SK-N-SH (cell line): ENCODE measurements at regions not wholly inside any gene's neighbourhood (a gene's known extent, or its start where the extent isn't known, plus 50 kb on each side); places are given as distances from the start of the nearest gene placed in this dataset.

Experiments
- CTCF ChIA-PET: fragments of 300-600, 350-600 bp; formaldehyde crosslinking; extraction: SDS; loops from one replicate; lab custom pipeline; 2021; lab: Yijun Ruan, JAX
- POLR2A ChIA-PET: fragments of 350-600 bp; sonication (Branson Sonifier 250); formaldehyde crosslinking; extraction: SDS; loops from one replicate; lab custom pipeline; 2020; ENCODE audit warnings: antibody characterized with exemption, inconsistent platforms; lab: Yijun Ruan, JAX
- DNase-seq: peaks from one replicate; pipeline ENCODE4 v3.0.0; 2012
- H2AFZ ChIP-seq: fragments of 200-600 bp; sonication (generic); 2 replicates; pipeline ENCODE4 v1.8.1; 2016; ENCODE audit warnings: antibody characterized with exemption, mild to moderate bottlenecking, low read depth
- H3F3A ChIP-seq: fragments of 200-600 bp; sonication (generic); replicated peaks from 2 replicates; pipeline ENCODE3; 2016; ENCODE audit warnings: antibody characterized with exemption, mild to moderate bottlenecking; ENCODE audit not compliant: insufficient read depth
- H3K27ac ChIP-seq, 2 experiments: fragments of 200-500 bp in 1 of 2; fragments of 200-600 bp in 1 of 2; sonication (Bioruptor generic) in 1 of 2; sonication (generic), shearing (Covaris generic) in 1 of 2; 2 replicates each; pipeline versions ENCODE4 v1.5.1 to v1.6.1; 2014 to 2016; ENCODE audit warnings: low read depth in 2 of 2, inconsistent platforms in 1 of 2, low read length in 1 of 2, mild to moderate bottlenecking in 1 of 2, mixed read lengths in 1 of 2
- H3K27me3 ChIP-seq: fragments of 200-600 bp; sonication (generic), shearing (Covaris generic); 2 replicates; pipeline ENCODE4 v1.6.1; 2016; ENCODE audit warnings: mixed run types; ENCODE audit not compliant: insufficient read depth
- H3K36me3 ChIP-seq, 2 experiments: fragments of 200-500 bp in 1 of 2; fragments of 200-600 bp in 1 of 2; sonication (Bioruptor generic) in 1 of 2; sonication (generic) in 1 of 2; replicated peaks in 1 of 2; 2 replicates each; pipeline versions ENCODE3 to v1.5.1; 2014 to 2016; ENCODE audit warnings: low read length in 1 of 2, mild to moderate bottlenecking in 1 of 2; ENCODE audit not compliant: insufficient read depth in 2 of 2, control insufficient read depth in 1 of 2
- H3K4me1 ChIP-seq, 2 experiments: fragments of 200-500 bp in 1 of 2; fragments of 200-600 bp in 1 of 2; sonication (Bioruptor generic) in 1 of 2; sonication (generic), shearing (Covaris generic) in 1 of 2; 2 replicates each; pipeline versions ENCODE4 v1.5.1 to v1.6.1; 2014 to 2016; ENCODE audit warnings: low read depth in 1 of 2, low read length in 1 of 2, mixed run types in 1 of 2; ENCODE audit not compliant: insufficient read depth in 2 of 2, control insufficient read depth in 1 of 2
- H3K4me2 ChIP-seq: fragments of 200-600 bp; sonication (generic), shearing (Covaris generic); 2 replicates; pipeline ENCODE4 v1.6.1; 2017; ENCODE audit warnings: mixed run types
- H3K4me3 ChIP-seq, 2 experiments: fragments of 200-500 bp in 1 of 2; fragments of 200-600 bp in 1 of 2; sonication (Bioruptor generic) in 1 of 2; sonication (generic), shearing (Covaris generic) in 1 of 2; 2 replicates each; pipeline versions ENCODE4 v1.5.1 to v1.8.1; 2014 to 2016; ENCODE audit warnings: low read depth in 2 of 2, inconsistent platforms in 1 of 2, low read length in 1 of 2, mild to moderate bottlenecking in 1 of 2, mixed read lengths in 1 of 2, moderate library complexity in 1 of 2
- H3K79me2 ChIP-seq: fragments of 200-600 bp; sonication (generic); 2 replicates; pipeline ENCODE4 v1.8.1; 2017; ENCODE audit warnings: mild to moderate bottlenecking; ENCODE audit not compliant: insufficient read depth
- H3K9ac ChIP-seq: fragments of 200-600 bp; sonication (generic); 2 replicates; pipeline ENCODE4 v1.6.1; 2017; ENCODE audit warnings: mixed run types
- H3K9me2 ChIP-seq: fragments of 200-600 bp; sonication (generic); 2 replicates; pipeline ENCODE4 v1.6.1; 2017; ENCODE audit warnings: mixed run types
- H3K9me3 ChIP-seq: fragments of 200-600 bp; sonication (generic); 2 replicates; pipeline ENCODE4 v1.6.1; 2017; ENCODE audit warnings: mixed run types, mild to moderate bottlenecking, moderate library complexity
- H4K20me1 ChIP-seq: fragments of 200-600 bp; sonication (generic); 2 replicates; pipeline ENCODE4 v1.6.1; 2017; ENCODE audit warnings: mild to moderate bottlenecking, mixed run types; ENCODE audit not compliant: insufficient read depth
- CHD2 ChIP-seq: fragments of 150-350 bp; IDR thresholded peaks from 2 replicates; pipeline ENCODE4 v1.6.1; 2018; ENCODE audit warnings: low read length; ENCODE audit not compliant: partially characterized antibody
- CTCF ChIP-seq: fragments of 200-600 bp; sonication (generic); IDR thresholded peaks from 2 replicates; pipeline ENCODE4 v1.6.1; 2017; ENCODE audit warnings: antibody characterized with exemption, mild to moderate bottlenecking, moderate library complexity
- EP300 ChIP-seq, 2 experiments: IDR thresholded peaks; 2 replicates each; pipeline versions ENCODE4 v1.4.0 to v1.6.1; 2012; ENCODE audit warnings: borderline replicate concordance in 1 of 2, low read depth in 1 of 2, low read length in 1 of 2
- FOXM1 ChIP-seq: IDR thresholded peaks from 2 replicates; pipeline ENCODE4 v1.4.0; 2012; ENCODE audit warnings: low read depth, mild to moderate bottlenecking
- MXI1 ChIP-seq: IDR thresholded peaks from 2 replicates; pipeline ENCODE4 v1.6.1; 2012; ENCODE audit warnings: mild to moderate bottlenecking, low read depth, low read length, improper control_type of control experiment
- NFIC ChIP-seq: IDR thresholded peaks from 2 replicates; pipeline ENCODE4 v1.4.0; 2012; ENCODE audit warnings: borderline replicate concordance
- NRF1 ChIP-seq: IDR thresholded peaks from 2 replicates; pipeline ENCODE4 v1.6.1; 2012; ENCODE audit warnings: low read depth, mild to moderate bottlenecking, low read length
- POLR2AphosphoS5 ChIP-seq: IDR thresholded peaks from 2 replicates; pipeline ENCODE4 v1.6.1; 2012; ENCODE audit warnings: low read depth, low read length
- RAD21 ChIP-seq: IDR thresholded peaks from 2 replicates; pipeline ENCODE4 v1.6.1; 2012; ENCODE audit warnings: mild to moderate bottlenecking, low read length
- RCOR1 ChIP-seq: fragments of 150-350 bp; IDR thresholded peaks from 2 replicates; pipeline ENCODE4 v1.6.1; 2017; ENCODE audit warnings: antibody characterized with exemption, low read length
- RXRA ChIP-seq: IDR thresholded peaks from 2 replicates; pipeline ENCODE4 v1.4.0; 2012; ENCODE audit warnings: low read depth, mild to moderate bottlenecking, borderline replicate concordance
- TAF1 ChIP-seq: IDR thresholded peaks from 2 replicates; pipeline ENCODE4 v1.6.1; 2012; ENCODE audit warnings: low read depth, mild to moderate bottlenecking, low read length, moderate library complexity, borderline replicate concordance
- TCF12 ChIP-seq: IDR thresholded peaks from 2 replicates; pipeline ENCODE4 v1.4.0; 2012
- TEAD4 ChIP-seq: IDR thresholded peaks from 2 replicates; pipeline ENCODE4 v1.4.0; 2012; ENCODE audit warnings: mild to moderate bottlenecking, borderline replicate concordance; ENCODE audit not compliant: insufficient read depth
- USF1 ChIP-seq: IDR thresholded peaks from 2 replicates; pipeline ENCODE4 v1.4.0; 2012; ENCODE audit warnings: low read depth, borderline replicate concordance
- YY1 ChIP-seq: IDR thresholded peaks from 2 replicates; pipeline ENCODE4 v1.4.0; 2012; ENCODE audit warnings: low read depth, mild to moderate bottlenecking
- ZBTB33 ChIP-seq: IDR thresholded peaks from 2 replicates; pipeline ENCODE4 v1.4.0; 2012; ENCODE audit warnings: low read depth, borderline replicate concordance
- WGBS: methylation state at CpG from one replicate; pipeline ENCODE4 v1.1.6; 2017; ENCODE audit warnings: low lambda C conversion rate; 5-methylcytosine and 5-hydroxymethylcytosine counted together

DNA sequence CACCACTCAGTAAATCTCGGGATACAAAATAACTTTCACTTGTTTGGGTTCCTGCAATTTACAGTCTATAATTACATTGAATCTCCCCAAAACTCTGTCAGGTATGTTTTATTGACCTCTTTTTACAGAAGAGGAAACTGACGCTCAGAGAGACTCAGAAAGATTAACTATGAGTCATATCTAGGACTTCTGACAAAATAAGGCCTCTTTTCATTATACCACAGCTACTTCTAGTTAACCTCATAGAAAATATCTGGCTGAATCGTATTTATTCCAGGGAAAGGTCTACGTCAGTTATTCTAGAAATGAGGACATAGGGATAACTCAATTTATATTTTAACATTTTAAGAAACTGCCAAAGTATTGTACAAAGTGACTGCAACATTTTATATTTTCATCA, 211.1 kb upstream of the FAM78B start:
- Histone ChIP-seq H3K9ac (no peak overlapping the region), H3K27me3 (no peaks in the 10 kb centered on the region), H3K79me2 (no peaks in the 10 kb centered on the region), H2AFZ (no peak overlapping the region), H3K27ac (no peak overlapping the region), H4K20me1 (no peaks in the 10 kb centered on the region), H3K9me3 (peaks cover 4% of the 10 kb centered on the region), H3K9me2 (no peaks in the 10 kb centered on the region), H3K36me3 (no peaks in the 10 kb centered on the region), H3K4me1 (no peaks in the 10 kb centered on the region; a peak in 1 of 4 replicates), H3F3A (no peaks in the 10 kb centered on the region), H3K4me3 (no peak overlapping the region), H3K4me2 (no peak overlapping the region)
- no peak for DNase-seq
- POLR2A ChIA-PET, result no interaction called here
- TF ChIP-seq TEAD4, result no peak
- TF ChIP-seq NRF1, result no peak
- no peak for TF ChIP-seq MXI1
- TF ChIP-seq FOXM1, result no peak
- no peak for TF ChIP-seq USF1
- no peak for TF ChIP-seq CTCF
- 18% methylated on average over 4 of the region's 4 CpGs for WGBS
- CTCF ChIA-PET, result no interaction called here

DNA sequence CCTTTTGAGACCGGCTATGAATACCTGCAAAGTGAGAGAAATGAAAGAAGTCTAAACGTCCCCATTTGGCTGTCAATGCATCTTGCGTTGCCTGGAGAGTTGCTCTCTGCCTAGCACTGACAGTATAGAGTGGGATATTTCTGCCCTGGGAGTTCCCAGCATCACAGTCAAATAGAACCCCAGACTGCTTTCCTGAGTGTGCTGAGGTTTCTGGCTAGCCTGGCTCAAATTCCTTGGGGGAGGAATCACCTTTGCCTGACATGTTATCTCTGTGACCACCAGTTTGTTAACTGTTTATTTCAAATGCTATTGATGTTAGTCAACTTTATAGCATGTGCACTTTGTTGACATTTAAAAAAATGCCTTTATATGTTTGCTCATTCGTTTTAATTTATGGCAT, 212.0 kb upstream of the FAM78B start:
- Histone ChIP-seq H3K4me2 (no peak overlapping the region), H3K9me2 (no peaks in the 10 kb centered on the region), H3K4me3 (no peak overlapping the region), H3K9ac (no peak overlapping the region), H3K79me2 (no peaks in the 10 kb centered on the region), H3K4me1 (no peaks in the 10 kb centered on the region; a peak in 1 of 4 replicates), H3K27ac (no peak overlapping the region), H4K20me1 (no peaks in the 10 kb centered on the region), H3F3A (no peaks in the 10 kb centered on the region), H2AFZ (no peak overlapping the region), H3K9me3 (peaks cover 4% of the 10 kb centered on the region), H3K27me3 (no peaks in the 10 kb centered on the region), H3K36me3 (no peaks in the 10 kb centered on the region)
- TF ChIP-seq TAF1 (no peak), YY1 (no peak), CHD2 (no peak), RCOR1 (no peak), TCF12 (no peak), RXRA (no peak), ZBTB33 (no peak), NFIC (no peak), POLR2AphosphoS5 (no peak), RAD21 (no peak), EP300 (IDR thresholded peaks at IDR 0.05; ENCODE audit: borderline replicate concordance in 1 of 2, low read depth in 1 of 2, low read length in 1 of 2) (no peak)
- ChIA-PET CTCF (no interaction called here), POLR2A (no interaction called here)
- DNase-seq, result no peak
- 26% methylated on average over 4 of the region's 4 CpGs for WGBS
